HG02943 (cell line): ENCODE measurements at regions not wholly inside any gene's neighbourhood (a gene's known extent, or its start where the extent isn't known, plus 50 kb on each side); places are given as distances from the start of the nearest gene placed in this dataset.
"Not testable (repeated sequence)": the region's sequence is repeated elsewhere in the genome, so short reads cannot be mapped to it uniquely, and the experiment has no call there.

Experiments
- ATAC-seq: cut with Tn5 transposase; IDR thresholded peaks from one replicate; pipeline ENCODE4 v1.9.1; 2021; ENCODE audit warnings: mild to moderate bottlenecking, low read depth, moderate library complexity; ENCODE audit not compliant: unreplicated experiment

- ATAC-seq, result no peak
Measured at GRCh38 chr19:28319918-28320317, 893.0 kb downstream of the UQCRFS1 start.

GRCh38 chr19:28319227-28319626 is 893.7 kb downstream of the UQCRFS1 start:
- no peak for ATAC-seq

- ATAC-seq, result no peak
Measured at GRCh38 chr19:28318469-28319179, 894.3 kb downstream of the UQCRFS1 start.

GRCh38 chr19:28316464-28316863 is 896.5 kb downstream of the UQCRFS1 start:
- no peak for ATAC-seq

GRCh38 chr19:28314756-28315155 is 898.2 kb downstream of the UQCRFS1 start:
- ATAC-seq, result no peak

- no peak for ATAC-seq
Measured at GRCh38 chr19:28314287-28314686, 898.7 kb downstream of the UQCRFS1 start.

- ATAC-seq, result no peak
Measured at GRCh38 chr19:28313633-28314032, 899.3 kb downstream of the UQCRFS1 start.

GRCh38 chr19:28312269-28312668 is 900.7 kb downstream of the UQCRFS1 start:
- no peak for ATAC-seq

GRCh38 chr19:28310829-28311228 is 902.1 kb downstream of the UQCRFS1 start:
- ATAC-seq, result not testable (repeated sequence)

GRCh38 chr19:28309070-28309469 is 903.9 kb downstream of the UQCRFS1 start:
- ATAC-seq, result no peak

GRCh38 chr19:28307963-28308362 is 905.0 kb downstream of the UQCRFS1 start:
- no peak for ATAC-seq

GRCh38 chr19:28307487-28307886 is 905.5 kb downstream of the UQCRFS1 start:
- no peak for ATAC-seq

- ATAC-seq, result no peak
Measured at GRCh38 chr19:28305513-28305912, 907.4 kb downstream of the UQCRFS1 start.

GRCh38 chr19:28303502-28303901 is 909.4 kb downstream of the UQCRFS1 start:
- no peak for ATAC-seq

- ATAC-seq, result no peak
Measured at GRCh38 chr19:28301961-28302360, 911.0 kb downstream of the UQCRFS1 start.

GRCh38 chr19:28301463-28301862 is 911.5 kb downstream of the UQCRFS1 start:
- ATAC-seq, result no peak

- ATAC-seq, result no peak
Measured at GRCh38 chr19:28299649-28300048, 913.3 kb downstream of the UQCRFS1 start.

GRCh38 chr19:28297586-28298157 is 915.3 kb downstream of the UQCRFS1 start:
- ATAC-seq, result no peak

- ATAC-seq, result no peak
Measured at GRCh38 chr19:28297036-28297435, 915.9 kb downstream of the UQCRFS1 start.

GRCh38 chr19:28296506-28296905 is 916.4 kb downstream of the UQCRFS1 start:
- no peak for ATAC-seq

- not testable (repeated sequence) for ATAC-seq
Measured at GRCh38 chr19:28294975-28295374, 918.0 kb downstream of the UQCRFS1 start.

- no peak for ATAC-seq
Measured at GRCh38 chr19:28294395-28294794, 918.6 kb downstream of the UQCRFS1 start.
